GM13976 (cell line): ENCODE measurements at regions not wholly inside any gene's neighbourhood (a gene's known extent, or its start where the extent isn't known, plus 50 kb on each side); places are given as distances from the start of the nearest gene placed in this dataset.
"Not testable (repeated sequence)": the region's sequence is repeated elsewhere in the genome, so short reads cannot be mapped to it uniquely, and the experiment has no call there.

Experiments
- DNase-seq: peaks from one replicate; pipeline ENCODE4 v3.0.0; 2012; ENCODE audit warnings: low spot score
- in situ Hi-C: fragments of 300-500 bp; cut with MboI; formaldehyde crosslinking; loops from one replicate; pipeline ENCODE4 v1.12.0; 2022; ENCODE audit warnings: low sequenced_read_pairs, mixed read lengths, inconsistent platforms; ENCODE audit not compliant: unreplicated experiment
- TF ChIP-seq, protein P1 (sequence below): IDR thresholded peaks from 2 replicates; pipeline ENCODE4 v1.5.1; 2012; ENCODE audit warnings: borderline replicate concordance, mild to moderate bottlenecking; ENCODE audit not compliant: insufficient read depth; ENCODE audit errors: extremely low read depth, missing control alignments, control extremely low read depth

DNA sequence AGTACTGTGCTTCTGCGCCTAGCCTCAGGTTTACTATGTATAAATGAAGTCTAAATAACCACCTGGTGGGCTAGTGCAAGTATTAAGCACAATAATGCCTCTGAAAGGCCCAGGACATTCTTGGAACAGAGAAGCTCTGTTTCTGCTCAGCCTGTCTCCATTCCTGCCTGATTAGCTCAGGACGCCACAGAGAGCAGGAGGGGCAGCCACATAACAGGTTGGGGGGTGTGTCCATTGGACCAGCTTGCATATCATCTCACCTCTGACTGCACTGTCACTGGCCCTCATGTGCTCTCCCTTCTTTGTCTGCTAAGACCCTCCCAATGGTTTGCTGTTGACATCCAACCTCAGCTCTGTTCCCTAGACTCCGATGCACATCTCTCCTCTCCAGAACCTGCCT, 52.8 kb upstream of the IKZF1 start:
- in situ Hi-C loops: no loop called here
- TF ChIP-seq, protein P1, sequence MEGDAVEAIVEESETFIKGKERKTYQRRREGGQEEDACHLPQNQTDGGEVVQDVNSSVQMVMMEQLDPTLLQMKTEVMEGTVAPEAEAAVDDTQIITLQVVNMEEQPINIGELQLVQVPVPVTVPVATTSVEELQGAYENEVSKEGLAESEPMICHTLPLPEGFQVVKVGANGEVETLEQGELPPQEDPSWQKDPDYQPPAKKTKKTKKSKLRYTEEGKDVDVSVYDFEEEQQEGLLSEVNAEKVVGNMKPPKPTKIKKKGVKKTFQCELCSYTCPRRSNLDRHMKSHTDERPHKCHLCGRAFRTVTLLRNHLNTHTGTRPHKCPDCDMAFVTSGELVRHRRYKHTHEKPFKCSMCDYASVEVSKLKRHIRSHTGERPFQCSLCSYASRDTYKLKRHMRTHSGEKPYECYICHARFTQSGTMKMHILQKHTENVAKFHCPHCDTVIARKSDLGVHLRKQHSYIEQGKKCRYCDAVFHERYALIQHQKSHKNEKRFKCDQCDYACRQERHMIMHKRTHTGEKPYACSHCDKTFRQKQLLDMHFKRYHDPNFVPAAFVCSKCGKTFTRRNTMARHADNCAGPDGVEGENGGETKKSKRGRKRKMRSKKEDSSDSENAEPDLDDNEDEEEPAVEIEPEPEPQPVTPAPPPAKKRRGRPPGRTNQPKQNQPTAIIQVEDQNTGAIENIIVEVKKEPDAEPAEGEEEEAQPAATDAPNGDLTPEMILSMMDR: no peak
- no peak for DNase-seq

DNA sequence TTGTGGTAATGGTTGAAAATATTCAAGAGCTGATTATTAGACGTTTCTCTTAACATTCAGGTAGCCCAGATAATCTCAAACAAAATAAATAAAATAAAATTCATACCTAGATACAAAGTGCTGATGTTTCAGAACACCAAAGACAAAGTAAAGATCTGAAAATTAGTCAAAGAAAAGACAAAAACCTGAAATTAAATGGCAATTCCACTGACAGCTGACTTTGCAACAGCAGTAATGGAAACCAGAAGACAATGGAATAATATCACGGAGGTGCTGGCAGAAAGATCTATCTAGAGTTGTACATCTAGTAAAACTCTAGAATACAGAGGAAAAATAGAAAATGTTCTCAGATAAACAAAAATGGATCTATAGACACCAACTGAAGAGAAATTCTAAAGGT, 58.0 kb upstream of the IKZF1 start:
- DNase-seq: no peak
- in situ Hi-C loops: no loop called here

DNA sequence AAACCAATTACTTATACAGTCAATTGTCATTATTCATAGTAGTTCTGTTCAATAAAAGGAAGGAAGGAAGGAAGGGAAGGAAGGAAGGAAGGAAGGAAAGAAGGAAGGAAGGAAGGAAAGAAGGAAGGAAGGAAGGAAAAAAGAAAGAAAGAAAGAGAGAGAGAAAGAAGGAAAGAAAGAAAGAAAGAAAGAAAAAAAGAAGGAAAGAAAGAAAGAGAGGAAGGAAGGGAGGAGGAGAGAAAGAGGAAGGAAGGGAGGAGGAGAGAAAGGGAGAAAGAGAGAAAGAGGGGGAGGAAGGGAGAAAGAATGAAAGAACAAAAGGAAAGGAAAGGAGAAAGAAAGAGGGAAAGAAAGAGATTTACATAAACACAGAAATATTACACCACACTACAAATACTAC, 62.4 kb upstream of the IKZF1 start:
- in situ Hi-C loops, DNase-seq: not testable (repeated sequence)

More for the DNA sequence above, 58.0 kb upstream of the IKZF1 start:
- TF ChIP-seq, protein P1: no peak

DNA sequence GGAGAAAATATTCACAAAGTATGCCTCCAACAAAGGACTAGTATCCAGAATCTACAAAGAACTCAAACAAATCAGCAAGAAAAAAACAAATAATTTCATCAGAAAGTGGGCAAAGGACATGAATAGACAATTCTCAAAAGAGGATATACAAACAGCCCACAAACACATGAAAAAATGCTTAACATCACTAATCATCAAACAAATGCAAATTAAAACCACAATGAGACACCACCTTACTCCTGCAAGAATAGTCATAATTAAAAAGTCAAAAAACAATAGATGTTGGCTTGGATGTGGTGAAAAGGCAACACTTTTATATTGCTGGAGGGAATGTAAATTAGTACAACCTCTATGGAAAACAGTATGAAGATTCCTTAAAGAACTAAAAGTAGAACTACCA, 63.8 kb upstream of the IKZF1 start:
- DNase-seq, in situ Hi-C loops: not testable (repeated sequence)

DNA sequence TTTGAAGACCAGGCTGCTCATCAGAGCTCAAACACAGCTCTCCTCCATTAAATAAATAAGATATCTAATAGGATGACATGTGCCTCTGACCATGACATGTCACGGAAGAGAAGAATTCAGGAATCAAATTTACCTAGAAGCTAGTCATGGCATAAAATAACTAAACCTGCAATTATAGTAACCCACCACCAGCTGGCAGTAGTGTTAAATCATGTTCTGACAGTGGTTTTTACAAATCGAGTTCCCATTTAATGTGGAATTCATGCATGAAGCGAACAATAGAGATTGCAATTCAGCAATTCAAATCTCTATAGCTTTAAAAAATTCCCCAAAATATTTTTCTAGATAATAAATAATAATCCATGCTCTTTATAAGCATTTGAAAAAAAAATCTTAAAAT, 74.6 kb upstream of the IKZF1 start:
- in situ Hi-C loops: no loop called here
- DNase-seq: no peak
- TF ChIP-seq, protein P1: no peak

DNA sequence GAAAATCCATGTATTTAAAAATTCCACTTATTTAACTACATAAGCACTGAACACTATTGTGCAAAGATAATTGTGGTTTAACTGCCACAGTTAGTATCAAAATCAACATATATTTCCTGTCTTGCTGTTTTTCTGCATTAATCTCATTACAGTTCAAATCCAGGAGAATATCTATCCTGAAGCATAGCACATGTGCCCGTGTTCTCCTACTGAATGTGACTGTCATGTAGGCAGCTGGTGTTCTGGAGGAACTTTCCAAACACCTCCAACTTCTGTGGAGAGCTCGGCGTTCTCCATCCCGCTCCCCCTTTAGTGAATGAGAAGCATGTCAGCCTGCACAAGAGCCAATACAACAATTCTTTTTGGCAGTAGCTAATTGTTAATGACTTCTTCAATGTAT, 76.4 kb upstream of the IKZF1 start:
- DNase-seq: no peak
- in situ Hi-C loops: no loop called here
- TF ChIP-seq, protein P1: no peak

DNA sequence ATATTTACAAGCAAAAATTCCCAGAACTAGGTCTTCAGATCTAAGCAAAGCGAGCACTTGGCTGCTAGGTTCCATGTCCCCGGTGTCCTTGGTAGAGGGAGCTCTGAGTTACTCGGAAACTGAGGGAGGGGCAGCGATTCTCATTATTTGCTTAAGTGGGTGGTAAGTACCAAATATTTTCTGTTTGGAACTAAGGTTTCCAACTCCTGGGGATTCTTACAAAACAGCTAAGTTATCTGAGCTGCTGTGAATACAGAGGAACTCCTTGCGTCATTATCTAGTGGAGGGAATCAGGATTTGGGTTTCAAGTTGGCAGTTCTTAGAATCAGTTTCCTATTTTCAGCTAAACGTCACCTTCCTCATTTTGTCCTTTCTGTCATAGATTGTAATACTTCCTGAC, 76.8 kb upstream of the IKZF1 start:
- TF ChIP-seq, protein P1: no peak
- in situ Hi-C loops: no loop called here
- DNase-seq: no peak

DNA sequence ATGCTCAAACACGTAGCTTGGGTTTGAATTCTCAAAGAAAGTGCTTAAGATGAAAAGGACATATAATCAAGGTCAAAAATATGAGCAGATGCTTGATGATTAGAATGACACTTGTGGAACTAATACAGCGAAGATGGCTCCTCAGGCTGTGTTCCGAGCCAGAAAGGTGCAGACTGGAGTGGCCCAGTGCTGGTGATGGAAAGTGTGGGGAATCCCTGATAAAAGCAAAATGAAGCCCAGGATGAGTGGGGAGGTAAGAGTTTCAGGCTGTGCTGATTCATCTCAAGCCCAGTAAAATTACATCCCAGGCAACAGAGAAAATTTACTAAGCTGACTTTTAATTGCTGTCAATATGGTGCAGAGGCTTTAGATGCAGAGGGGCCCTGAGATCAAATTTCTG, 77.8 kb upstream of the IKZF1 start:
- in situ Hi-C loops: no loop called here
- TF ChIP-seq, protein P1: no peak
- no peak for DNase-seq
